H9 (cell line): ENCODE measurements at regions not wholly inside any gene's neighbourhood (a gene's known extent, or its start where the extent isn't known, plus 50 kb on each side); places are given as distances from the start of the nearest gene placed in this dataset.

Source experiments
- DNase-seq: peaks from one replicate; pipeline ENCODE4 v3.0.0-alpha.2; 2017
- H2AFZ ChIP-seq: one replicate; pipeline ENCODE4 v1.6.1; 2013; ENCODE audit warnings: mild to moderate bottlenecking, low read length, control low read depth, moderate library complexity
- H2AK5ac ChIP-seq: 2 replicates; pipeline ENCODE4 v1.6.1; 2013; ENCODE audit warnings: low read length, control low read depth, mixed read lengths; ENCODE audit not compliant: insufficient read length
- H2BK120ac ChIP-seq: one replicate; pipeline ENCODE4 v1.6.1; 2013; ENCODE audit warnings: low read depth, mild to moderate bottlenecking, low read length, control low read depth, inconsistent platforms; ENCODE audit not compliant: poor library complexity, severe bottlenecking
- H2BK12ac ChIP-seq: 2 replicates; pipeline ENCODE4 v1.6.1; 2013; ENCODE audit warnings: low read length, control low read depth, mixed read lengths, low read depth; ENCODE audit not compliant: insufficient read length
- H2BK15ac ChIP-seq: 2 replicates; pipeline ENCODE4 v1.6.1; 2013; ENCODE audit warnings: low read depth, low read length, control low read depth
- H2BK20ac ChIP-seq: one replicate; pipeline ENCODE4 v1.6.1; 2013; ENCODE audit warnings: low read depth, mild to moderate bottlenecking, low read length, control low read depth, inconsistent platforms; ENCODE audit not compliant: poor library complexity, severe bottlenecking
- H2BK5ac ChIP-seq: 2 replicates; pipeline ENCODE4 v1.6.1; 2013; ENCODE audit warnings: low read length, control low read depth, mixed read lengths; ENCODE audit not compliant: insufficient read length
- H3K14ac ChIP-seq: 2 replicates; pipeline ENCODE4 v1.6.1; 2013; ENCODE audit warnings: low read length, control low read depth; ENCODE audit not compliant: insufficient read depth
- H3K18ac ChIP-seq: 2 replicates; pipeline ENCODE4 v1.6.1; 2013; ENCODE audit warnings: low read depth, mild to moderate bottlenecking, mixed read lengths, low read length, control low read depth; ENCODE audit not compliant: insufficient read length
- H3K23ac ChIP-seq: 2 replicates; pipeline ENCODE4 v1.6.1; 2013; ENCODE audit warnings: low read length, control low read depth, mixed read lengths, low read depth; ENCODE audit not compliant: insufficient read length
- H3K23me2 ChIP-seq: 2 replicates; pipeline ENCODE4 v1.6.1; 2013; ENCODE audit warnings: low read depth, mild to moderate bottlenecking, mixed read lengths, low read length, control low read depth; ENCODE audit not compliant: insufficient read length, poor library complexity, severe bottlenecking
- H3K27ac ChIP-seq: 2 replicates; pipeline ENCODE4 v1.5.1; 2013; ENCODE audit warnings: low read length, control low read depth, mixed read lengths, low read depth; ENCODE audit not compliant: insufficient read length
- H3K27me3 ChIP-seq: 2 replicates; pipeline ENCODE4 v1.6.1; 2013; ENCODE audit warnings: low read length, control low read depth, inconsistent platforms; ENCODE audit not compliant: insufficient read depth
- H3K4ac ChIP-seq: 2 replicates; pipeline ENCODE4 v1.6.1; 2013; ENCODE audit warnings: low read depth, mild to moderate bottlenecking, control low read depth, inconsistent platforms, low read length, moderate library complexity
- H3K4me1 ChIP-seq: 2 replicates; pipeline ENCODE4 v1.6.1; 2013; ENCODE audit warnings: low read length, control low read depth, inconsistent platforms; ENCODE audit not compliant: insufficient read depth
- H3K4me2 ChIP-seq: 2 replicates; pipeline ENCODE4 v1.6.1; 2013; ENCODE audit warnings: low read length, control low read depth, mixed read lengths; ENCODE audit not compliant: insufficient read length, insufficient read depth
- H3K56ac ChIP-seq: 2 replicates; pipeline ENCODE4 v1.6.1; 2013; ENCODE audit warnings: low read depth, mild to moderate bottlenecking, mixed read lengths, low read length, control low read depth; ENCODE audit not compliant: insufficient read length
- H3K79me1 ChIP-seq: 2 replicates; pipeline ENCODE4 v1.6.1; 2013; ENCODE audit warnings: low read depth, mild to moderate bottlenecking, moderate library complexity, low read length, control low read depth, inconsistent platforms; ENCODE audit not compliant: insufficient read depth, poor library complexity, severe bottlenecking
- H3K79me2 ChIP-seq: 2 replicates; pipeline ENCODE4 v1.6.1; 2013; ENCODE audit warnings: low read length, control low read depth, inconsistent platforms; ENCODE audit not compliant: insufficient read depth
- H3K9ac ChIP-seq: 2 replicates; pipeline ENCODE4 v1.6.1; 2013; ENCODE audit warnings: low read length, control low read depth, mixed read lengths; ENCODE audit not compliant: insufficient read length; ENCODE audit errors: extremely low read depth
- H3K9me3 ChIP-seq: one replicate; pipeline ENCODE4 v1.6.1; 2013; ENCODE audit warnings: low read depth, low read length, inconsistent platforms; ENCODE audit not compliant: control insufficient read depth
- H3T11ph ChIP-seq: one replicate; pipeline ENCODE4 v1.6.1; 2013; ENCODE audit warnings: mild to moderate bottlenecking, low read length, control low read depth, inconsistent platforms
- H4K20me1 ChIP-seq: one replicate; pipeline ENCODE4 v1.6.1; 2013; ENCODE audit not compliant: control insufficient read depth, insufficient read length, insufficient read depth
- H4K5ac ChIP-seq: 2 replicates; pipeline ENCODE4 v1.6.1; 2013; ENCODE audit warnings: low read depth, mild to moderate bottlenecking, mixed read lengths, low read length, control low read depth; ENCODE audit not compliant: insufficient read length
- H4K8ac ChIP-seq: replicated peaks from 2 replicates; pipeline ENCODE4 v1.6.1; 2013; ENCODE audit warnings: low read length, control low read depth, mixed read lengths, low read depth; ENCODE audit not compliant: insufficient read length
- H4K91ac ChIP-seq: 2 replicates; pipeline ENCODE4 v1.6.1; 2013; ENCODE audit warnings: low read depth, mild to moderate bottlenecking, moderate library complexity, mixed read lengths, low read length, control low read depth; ENCODE audit not compliant: insufficient read length
- H3K27ac Mint-ChIP-seq, 3 experiments: 2 replicates in 2 of 3; 3 replicates in 1 of 3; pipeline ENCODE4 v1.8.0; 2020 to 2021; ENCODE audit warnings: mixed read lengths in 3 of 3, mild to moderate bottlenecking in 1 of 3, moderate library complexity in 1 of 3
- H3K27me3 Mint-ChIP-seq: 2 replicates; pipeline ENCODE4 v1.8.0; 2021; ENCODE audit warnings: low read depth, mild to moderate bottlenecking, moderate library complexity, mixed read lengths
- H3K36me3 Mint-ChIP-seq, 3 experiments: 2 replicates in 2 of 3; 3 replicates in 1 of 3; pipeline ENCODE4 v1.8.0; 2020 to 2021; ENCODE audit warnings: low read depth in 3 of 3, mixed read lengths in 3 of 3; ENCODE audit not compliant: insufficient read depth in 1 of 3
- H3K4me1 Mint-ChIP-seq, 2 experiments: 2 replicates each; pipeline ENCODE4 v1.8.0; 2020; ENCODE audit warnings: mixed read lengths in 2 of 2
- H3K4me3 Mint-ChIP-seq, 2 experiments: 2 replicates in 1 of 2; 3 replicates in 1 of 2; pipeline ENCODE4 v1.8.0; 2020 to 2021; ENCODE audit warnings: mild to moderate bottlenecking in 2 of 2, mixed read lengths in 2 of 2, moderate library complexity in 1 of 2
- H3K9me3 Mint-ChIP-seq, 2 experiments: 2 replicates in 1 of 2; 3 replicates in 1 of 2; pipeline ENCODE4 v1.8.0; 2020; ENCODE audit warnings: mild to moderate bottlenecking in 2 of 2, mixed read lengths in 2 of 2, moderate library complexity in 1 of 2
- CTCF ChIP-seq: fragments of 200-600 bp; sonication (generic); conservative IDR thresholded peaks from 3 replicates; pipeline ENCODE4 v1.8.0; 2021; ENCODE audit warnings: antibody characterized with exemption, mild to moderate bottlenecking
- WGBS: extraction: QIAGEN DNeasy Blood & Tissue Kit; methylation state at CpG from one replicate; pipeline ENCODE4 v1.1.7; 2013; ENCODE audit warnings: missing lambda C conversion rate, low lambda C conversion rate, mixed read lengths; ENCODE audit not compliant: insufficient read length; ENCODE audit errors: extremely low coverage; 5-methylcytosine and 5-hydroxymethylcytosine counted together

- H3K23ac ChIP-seq: no peak overlapping the region
- H3K9me3 ChIP-seq: no peaks in the 10 kb centered on the region
Measured at GRCh38 chr1:87408665-87409248, 80.1 kb downstream of the LMO4 start.

More at GRCh38 chr1:87408665-87409248, 80.1 kb downstream of the LMO4 start:
- H3K4me3 Mint-ChIP-seq: no peak overlapping the region
- no peak for TF ChIP-seq CTCF
- Histone ChIP-seq H3K4ac (no peak overlapping the region), H2BK5ac (no peak overlapping the region), H3K79me2 (no peaks in the 10 kb centered on the region), H4K20me1 (no peaks in the 10 kb centered on the region), H2BK12ac (no peak overlapping the region), H3K27me3 (no peaks in the 10 kb centered on the region), H4K8ac (no peak overlapping the region), H2BK20ac (no peak overlapping the region), H3K4me2 (no peak overlapping the region), H3K79me1 (no peaks in the 10 kb centered on the region), H3K56ac (no peak overlapping the region), H3T11ph (no peak overlapping the region), H3K27ac (no peak overlapping the region), H2AK5ac (no peak overlapping the region), H4K5ac (no peak overlapping the region), H3K4me1 (no peaks in the 10 kb centered on the region), H3K18ac (no peak overlapping the region), H4K91ac (no peak overlapping the region), H3K9ac (no peak overlapping the region), H2AFZ (no peak overlapping the region), H3K14ac (no peak overlapping the region), H3K23me2 (no peaks in the 10 kb centered on the region), H2BK120ac (no peak overlapping the region), H2BK15ac (no peak overlapping the region)
- H3K27ac Mint-ChIP-seq: no peak overlapping the region
- H3K27me3 Mint-ChIP-seq: no peaks in the 10 kb centered on the region; the same call in 1 of the 2 replicates
- H3K36me3 Mint-ChIP-seq: peaks cover 0 to 6% (median 2%) of the 10 kb centered on the region in 3 experiments; a peak in 1 of 7 replicates
- WGBS: no CpG with 5 or more reads among the region's 2 CpGs
- peaks cover 0 to 3% of the 10 kb centered on the region in 2 experiments; a peak in 1 of 4 replicates for H3K4me1 Mint-ChIP-seq
- no peak for DNase-seq
- peaks cover 0 to 4% of the 10 kb centered on the region in 2 experiments; a peak in 2 of 5 replicates for H3K9me3 Mint-ChIP-seq
